IMR-90 (cell line): ENCODE measurements at regions not wholly inside any gene's neighbourhood (a gene's known extent, or its start where the extent isn't known, plus 50 kb on each side); places are given as distances from the start of the nearest gene placed in this dataset.
"Not testable (repeated sequence)": the region's sequence is repeated elsewhere in the genome, so short reads cannot be mapped to it uniquely, and the experiment has no call there.

Source experiments
- CEBPB ChIP-seq: IDR thresholded peaks from 2 replicates; pipeline ENCODE4 v1.6.1; 2012; ENCODE audit warnings: low read depth, low read length, improper control_type of control experiment
- FOS ChIP-seq: fragments of 150-350 bp; IDR thresholded peaks from 2 replicates; pipeline ENCODE4 v1.6.1; 2016; ENCODE audit warnings: low read depth, low read length
- MAFK ChIP-seq: IDR thresholded peaks from 2 replicates; pipeline ENCODE4 v1.6.1; 2012; ENCODE audit warnings: low read depth, low read length, improper control_type of control experiment
- MAZ ChIP-seq: IDR thresholded peaks from 2 replicates; pipeline ENCODE4 v1.6.1; 2012; ENCODE audit warnings: low read depth, mild to moderate bottlenecking, low read length, improper control_type of control experiment, moderate library complexity, borderline replicate concordance
- MXI1 ChIP-seq: IDR thresholded peaks from 2 replicates; pipeline ENCODE4 v1.6.1; 2012; ENCODE audit warnings: low read depth, mild to moderate bottlenecking, low read length, moderate library complexity, borderline replicate concordance
- POLR2A ChIP-seq: IDR thresholded peaks from 2 replicates; pipeline ENCODE4 v1.6.1; 2012; ENCODE audit warnings: mild to moderate bottlenecking, low read depth, low read length
- RAD21 ChIP-seq: IDR thresholded peaks from 2 replicates; pipeline ENCODE4 v1.6.1; 2012; ENCODE audit warnings: low read length, improper control_type of control experiment
- RCOR1 ChIP-seq: IDR thresholded peaks from 2 replicates; pipeline ENCODE4 v1.6.1; 2012; ENCODE audit warnings: mild to moderate bottlenecking, low read length, improper control_type of control experiment; ENCODE audit not compliant: insufficient replicate concordance
- RFX5 ChIP-seq: IDR thresholded peaks from 2 replicates; pipeline ENCODE4 v1.8.0; 2012; ENCODE audit warnings: low read depth, mild to moderate bottlenecking, low read length, moderate library complexity
- TF ChIP-seq, protein P1 (sequence below): conservative IDR thresholded peaks from 2 replicates; pipeline ENCODE4 v1.5.1; 2012; ENCODE audit warnings: mild to moderate bottlenecking, low read depth, low read length, improper control_type of control experiment
- TF ChIP-seq, protein P2 (sequence below): fragments of 150-350 bp; IDR thresholded peaks from 2 replicates; pipeline ENCODE4 v1.6.1; 2017; ENCODE audit warnings: mild to moderate bottlenecking, antibody characterized with exemption, low read length, low read depth

DNA sequence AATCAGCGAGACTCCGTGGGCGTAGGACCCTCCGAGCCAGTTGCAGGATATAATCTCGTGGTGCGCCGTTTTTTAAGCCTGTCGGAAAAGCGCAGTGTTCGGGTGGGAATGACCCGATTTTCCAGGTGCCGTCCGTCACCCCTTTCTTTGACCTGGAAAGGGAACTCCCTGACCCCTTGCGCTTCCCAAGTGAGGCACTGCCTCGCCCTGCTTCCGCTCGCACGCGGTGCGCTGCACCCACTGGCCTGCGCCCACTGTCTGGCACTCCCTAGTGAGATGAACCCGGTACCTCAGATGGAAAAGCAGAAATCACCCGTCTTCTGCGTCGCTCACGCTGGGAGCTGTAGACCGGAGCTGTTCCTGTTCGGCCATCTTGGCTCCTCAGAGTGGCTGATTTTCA lies 249.6 kb upstream of the VCX start:
- not testable (repeated sequence) for TF ChIP-seq MAFK, RAD21, POLR2A, FOS, MXI1, CEBPB, RCOR1, MAZ, RFX5
- TF ChIP-seq, protein P1, sequence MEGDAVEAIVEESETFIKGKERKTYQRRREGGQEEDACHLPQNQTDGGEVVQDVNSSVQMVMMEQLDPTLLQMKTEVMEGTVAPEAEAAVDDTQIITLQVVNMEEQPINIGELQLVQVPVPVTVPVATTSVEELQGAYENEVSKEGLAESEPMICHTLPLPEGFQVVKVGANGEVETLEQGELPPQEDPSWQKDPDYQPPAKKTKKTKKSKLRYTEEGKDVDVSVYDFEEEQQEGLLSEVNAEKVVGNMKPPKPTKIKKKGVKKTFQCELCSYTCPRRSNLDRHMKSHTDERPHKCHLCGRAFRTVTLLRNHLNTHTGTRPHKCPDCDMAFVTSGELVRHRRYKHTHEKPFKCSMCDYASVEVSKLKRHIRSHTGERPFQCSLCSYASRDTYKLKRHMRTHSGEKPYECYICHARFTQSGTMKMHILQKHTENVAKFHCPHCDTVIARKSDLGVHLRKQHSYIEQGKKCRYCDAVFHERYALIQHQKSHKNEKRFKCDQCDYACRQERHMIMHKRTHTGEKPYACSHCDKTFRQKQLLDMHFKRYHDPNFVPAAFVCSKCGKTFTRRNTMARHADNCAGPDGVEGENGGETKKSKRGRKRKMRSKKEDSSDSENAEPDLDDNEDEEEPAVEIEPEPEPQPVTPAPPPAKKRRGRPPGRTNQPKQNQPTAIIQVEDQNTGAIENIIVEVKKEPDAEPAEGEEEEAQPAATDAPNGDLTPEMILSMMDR = not testable (repeated sequence)
- TF ChIP-seq, protein P2, sequence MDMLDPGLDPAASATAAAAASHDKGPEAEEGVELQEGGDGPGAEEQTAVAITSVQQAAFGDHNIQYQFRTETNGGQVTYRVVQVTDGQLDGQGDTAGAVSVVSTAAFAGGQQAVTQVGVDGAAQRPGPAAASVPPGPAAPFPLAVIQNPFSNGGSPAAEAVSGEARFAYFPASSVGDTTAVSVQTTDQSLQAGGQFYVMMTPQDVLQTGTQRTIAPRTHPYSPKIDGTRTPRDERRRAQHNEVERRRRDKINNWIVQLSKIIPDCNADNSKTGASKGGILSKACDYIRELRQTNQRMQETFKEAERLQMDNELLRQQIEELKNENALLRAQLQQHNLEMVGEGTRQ = not testable (repeated sequence)
